SK-N-SH treated with all-trans-retinoic acid at 6 μM for 48 hours (cell line): ENCODE measurements at regions not wholly inside any gene's neighbourhood (a gene's known extent, or its start where the extent isn't known, plus 50 kb on each side); places are given as distances from the start of the nearest gene placed in this dataset.

Experiments
- ATAC-seq: fragments of 200-7000 bp; cut with Tn5 transposase; 3 replicates; pipeline ENCODE4 v1.9.1; 2020; ENCODE audit warnings: mild to moderate bottlenecking, moderate library complexity
- BACH2 ChIP-seq: fragments of 250-450 bp; sonication (Bioruptor Pico); IDR thresholded peaks from 2 replicates; pipeline ENCODE4 v1.9.0; 2021; ENCODE audit warnings: mild to moderate bottlenecking, borderline replicate concordance
- CSDC2 ChIP-seq: fragments of 250-450 bp; sonication (Bioruptor Pico); IDR thresholded peaks from 2 replicates; pipeline ENCODE4 v1.5.0; 2020; ENCODE audit warnings: mild to moderate bottlenecking, moderate library complexity
- CSRNP3 ChIP-seq: fragments of 250-450 bp; sonication (Bioruptor Pico); IDR thresholded peaks from 2 replicates; pipeline ENCODE4 v1.5.1; 2021; ENCODE audit warnings: mild to moderate bottlenecking, moderate library complexity
- ESRRG ChIP-seq: fragments of 250-450 bp; sonication (Bioruptor Pico); IDR thresholded peaks from 2 replicates; pipeline ENCODE4 v1.6.1; 2021; ENCODE audit warnings: mild to moderate bottlenecking
- GLIS3 ChIP-seq: fragments of 250-450 bp; sonication (Bioruptor Pico); IDR thresholded peaks from 2 replicates; pipeline ENCODE4 v1.5.0; 2020; ENCODE audit warnings: mild to moderate bottlenecking, moderate library complexity
- ISL1 ChIP-seq: fragments of 250-450 bp; sonication (Bioruptor Pico); IDR thresholded peaks from 2 replicates; pipeline ENCODE4 v2.1.2; 2022; ENCODE audit warnings: mild to moderate bottlenecking, moderate library complexity
- OSR1 ChIP-seq: fragments of 250-450 bp; sonication (Bioruptor Pico); IDR thresholded peaks from 2 replicates; pipeline ENCODE4 v1.8.0; 2022; ENCODE audit warnings: moderate library complexity, mild to moderate bottlenecking, inconsistent platforms
- POU6F1 ChIP-seq: fragments of 250-450 bp; sonication (Bioruptor Pico); IDR thresholded peaks from 2 replicates; pipeline ENCODE4 v1.8.0; 2021; ENCODE audit warnings: low read depth, mild to moderate bottlenecking, moderate library complexity, borderline replicate concordance
- PPARA ChIP-seq: fragments of 250-450 bp; sonication (Bioruptor Pico); IDR thresholded peaks from 2 replicates; pipeline ENCODE4 v1.5.0; 2020; ENCODE audit warnings: mild to moderate bottlenecking, borderline replicate concordance
- RARB ChIP-seq: fragments of 250-450 bp; sonication (Bioruptor Pico); IDR thresholded peaks from 2 replicates; pipeline ENCODE4 v1.8.0; 2021; ENCODE audit warnings: mild to moderate bottlenecking, moderate library complexity
- SNAI2 ChIP-seq: fragments of 250-450 bp; sonication (Bioruptor Pico); IDR thresholded peaks from 2 replicates; pipeline ENCODE4 v1.5.0; 2020; ENCODE audit warnings: mild to moderate bottlenecking, moderate library complexity
- TCF4 ChIP-seq: fragments of 250-450 bp; sonication (Bioruptor Pico); IDR thresholded peaks from 2 replicates; pipeline ENCODE4 v1.8.0; 2021; ENCODE audit warnings: mild to moderate bottlenecking, moderate library complexity, borderline replicate concordance
- TOX ChIP-seq: fragments of 250-450 bp; sonication (Bioruptor Pico); IDR thresholded peaks from 2 replicates; pipeline ENCODE4 v1.8.0; 2021; ENCODE audit warnings: mild to moderate bottlenecking, moderate library complexity, borderline replicate concordance
- ZC3H10 ChIP-seq: fragments of 250-450 bp; sonication (Bioruptor Pico); IDR thresholded peaks from 2 replicates; pipeline ENCODE4 v1.5.1; 2021; ENCODE audit warnings: mild to moderate bottlenecking, moderate library complexity
- ZFP3 ChIP-seq: fragments of 250-450 bp; sonication (Bioruptor Pico); IDR thresholded peaks from 2 replicates; pipeline ENCODE4 v1.5.0; 2020; ENCODE audit warnings: mild to moderate bottlenecking, moderate library complexity
- ZFP30 ChIP-seq: fragments of 450-650 bp; formaldehyde crosslinking; IDR thresholded peaks from 2 replicates; pipeline ENCODE4 v1.5.0; 2022; ENCODE audit warnings: mild to moderate bottlenecking, moderate library complexity
- ZNF565 ChIP-seq: fragments of 450-650 bp; formaldehyde crosslinking; conservative IDR thresholded peaks from 2 replicates; pipeline ENCODE4 v1.5.0; 2020; ENCODE audit warnings: low read depth, mild to moderate bottlenecking, moderate library complexity
- ZNF70 ChIP-seq: fragments of 450-650 bp; formaldehyde crosslinking; IDR thresholded peaks from 2 replicates; pipeline ENCODE4 v1.5.0; 2020; ENCODE audit warnings: mild to moderate bottlenecking, moderate library complexity
- ZNF8 ChIP-seq: fragments of 450-650 bp; formaldehyde crosslinking; IDR thresholded peaks from 2 replicates; pipeline ENCODE4 v1.5.0; 2020; ENCODE audit warnings: mild to moderate bottlenecking, moderate library complexity
- TF ChIP-seq, protein P1 (sequence below): fragments of 250-450 bp; sonication (Bioruptor Pico); IDR thresholded peaks from 2 replicates; pipeline ENCODE4 v1.5.0; 2020; ENCODE audit warnings: mild to moderate bottlenecking, moderate library complexity
- TF ChIP-seq, protein P2 (sequence below): fragments of 250-450 bp; sonication (Bioruptor Pico); IDR thresholded peaks from 2 replicates; pipeline ENCODE4 v1.8.0; 2020; ENCODE audit warnings: mild to moderate bottlenecking, moderate library complexity, borderline replicate concordance

DNA sequence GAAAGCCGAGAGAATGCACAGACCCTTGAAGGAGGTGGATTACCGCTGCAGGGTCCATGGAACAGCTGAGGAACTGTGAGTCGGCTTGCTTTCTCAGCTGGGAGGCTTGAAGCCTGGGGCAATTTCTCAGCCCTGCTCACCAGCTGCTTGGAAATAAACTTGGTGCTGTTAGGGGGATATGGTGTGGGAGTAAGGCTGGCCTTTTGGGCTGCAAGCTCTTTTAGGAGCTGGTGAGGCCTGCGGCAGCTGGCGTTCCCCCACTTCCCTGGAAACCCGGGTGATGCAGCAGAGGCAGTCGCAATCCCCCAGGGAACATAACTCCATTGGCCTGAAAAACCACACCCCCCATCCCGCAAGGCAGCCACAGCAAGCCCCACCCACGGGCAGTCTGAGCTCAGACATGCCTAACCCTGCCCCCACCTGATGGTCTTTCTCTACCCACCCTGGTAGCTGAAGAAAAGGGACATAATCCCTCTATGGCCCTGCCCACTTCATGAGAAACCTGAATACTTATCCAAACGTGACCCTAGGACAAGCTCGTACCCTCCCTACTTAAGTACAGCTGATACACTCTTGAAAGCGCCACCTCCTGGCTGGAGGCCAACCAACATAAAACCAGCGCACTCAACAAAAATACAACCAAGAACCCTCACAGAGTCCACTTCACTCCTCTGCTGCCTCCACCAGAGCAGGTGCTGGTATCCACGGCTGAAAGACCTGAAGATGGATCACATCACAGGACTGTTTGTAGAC, 1995.8 kb downstream of the NCAM2 start:
- no peak for ATAC-seq

DNA sequence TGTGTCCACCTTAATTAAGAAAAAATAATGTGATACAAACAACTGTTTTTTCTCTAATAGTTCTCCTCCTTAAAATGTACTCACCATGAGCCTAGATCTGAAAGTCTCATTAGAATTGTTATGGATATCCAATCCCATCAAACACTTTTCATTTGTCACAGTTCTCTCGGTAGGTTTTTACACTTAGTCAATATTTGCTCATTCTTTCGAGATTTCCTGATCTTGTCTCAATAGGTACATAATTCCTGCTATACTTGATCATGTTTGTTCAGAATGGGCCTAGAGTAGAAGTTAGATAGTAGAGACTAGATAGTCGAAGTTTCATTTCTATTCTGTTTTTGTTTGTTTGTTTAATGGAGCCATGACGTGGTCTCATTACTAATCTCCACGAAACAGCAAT, 2005.7 kb downstream of the NCAM2 start:
- ATAC-seq: no peak
- no peak for TF ChIP-seq ZFP30 (CRISPR knock-in tag)
- no peak for TF ChIP-seq CSRNP3 (CRISPR knock-in tag)
- TF ChIP-seq BACH2: no peak
- TF ChIP-seq ZNF8 (CRISPR knock-in tag): no peak
- no peak for TF ChIP-seq ISL1 (CRISPR knock-in tag)
- TF ChIP-seq POU6F1 (CRISPR knock-in tag): no peak
- TF ChIP-seq SNAI2: no peak
- no peak for TF ChIP-seq GLIS3 (CRISPR knock-in tag)

More for the DNA sequence above, 1995.8 kb downstream of the NCAM2 start:
- TF ChIP-seq, protein P1, sequence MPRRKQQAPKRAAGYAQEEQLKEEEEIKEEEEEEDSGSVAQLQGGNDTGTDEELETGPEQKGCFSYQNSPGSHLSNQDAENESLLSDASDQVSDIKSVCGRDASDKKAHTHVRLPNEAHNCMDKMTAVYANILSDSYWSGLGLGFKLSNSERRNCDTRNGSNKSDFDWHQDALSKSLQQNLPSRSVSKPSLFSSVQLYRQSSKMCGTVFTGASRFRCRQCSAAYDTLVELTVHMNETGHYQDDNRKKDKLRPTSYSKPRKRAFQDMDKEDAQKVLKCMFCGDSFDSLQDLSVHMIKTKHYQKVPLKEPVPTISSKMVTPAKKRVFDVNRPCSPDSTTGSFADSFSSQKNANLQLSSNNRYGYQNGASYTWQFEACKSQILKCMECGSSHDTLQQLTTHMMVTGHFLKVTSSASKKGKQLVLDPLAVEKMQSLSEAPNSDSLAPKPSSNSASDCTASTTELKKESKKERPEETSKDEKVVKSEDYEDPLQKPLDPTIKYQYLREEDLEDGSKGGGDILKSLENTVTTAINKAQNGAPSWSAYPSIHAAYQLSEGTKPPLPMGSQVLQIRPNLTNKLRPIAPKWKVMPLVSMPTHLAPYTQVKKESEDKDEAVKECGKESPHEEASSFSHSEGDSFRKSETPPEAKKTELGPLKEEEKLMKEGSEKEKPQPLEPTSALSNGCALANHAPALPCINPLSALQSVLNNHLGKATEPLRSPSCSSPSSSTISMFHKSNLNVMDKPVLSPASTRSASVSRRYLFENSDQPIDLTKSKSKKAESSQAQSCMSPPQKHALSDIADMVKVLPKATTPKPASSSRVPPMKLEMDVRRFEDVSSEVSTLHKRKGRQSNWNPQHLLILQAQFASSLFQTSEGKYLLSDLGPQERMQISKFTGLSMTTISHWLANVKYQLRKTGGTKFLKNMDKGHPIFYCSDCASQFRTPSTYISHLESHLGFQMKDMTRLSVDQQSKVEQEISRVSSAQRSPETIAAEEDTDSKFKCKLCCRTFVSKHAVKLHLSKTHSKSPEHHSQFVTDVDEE: no peak
- no peak for TF ChIP-seq RARB (CRISPR knock-in tag)
- no peak for TF ChIP-seq OSR1 (CRISPR knock-in tag)
- TF ChIP-seq BACH2: no peak
- TF ChIP-seq, protein P2, sequence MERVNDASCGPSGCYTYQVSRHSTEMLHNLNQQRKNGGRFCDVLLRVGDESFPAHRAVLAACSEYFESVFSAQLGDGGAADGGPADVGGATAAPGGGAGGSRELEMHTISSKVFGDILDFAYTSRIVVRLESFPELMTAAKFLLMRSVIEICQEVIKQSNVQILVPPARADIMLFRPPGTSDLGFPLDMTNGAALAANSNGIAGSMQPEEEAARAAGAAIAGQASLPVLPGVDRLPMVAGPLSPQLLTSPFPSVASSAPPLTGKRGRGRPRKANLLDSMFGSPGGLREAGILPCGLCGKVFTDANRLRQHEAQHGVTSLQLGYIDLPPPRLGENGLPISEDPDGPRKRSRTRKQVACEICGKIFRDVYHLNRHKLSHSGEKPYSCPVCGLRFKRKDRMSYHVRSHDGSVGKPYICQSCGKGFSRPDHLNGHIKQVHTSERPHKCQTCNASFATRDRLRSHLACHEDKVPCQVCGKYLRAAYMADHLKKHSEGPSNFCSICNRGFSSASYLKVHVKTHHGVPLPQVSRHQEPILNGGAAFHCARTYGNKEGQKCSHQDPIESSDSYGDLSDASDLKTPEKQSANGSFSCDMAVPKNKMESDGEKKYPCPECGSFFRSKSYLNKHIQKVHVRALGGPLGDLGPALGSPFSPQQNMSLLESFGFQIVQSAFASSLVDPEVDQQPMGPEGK (CRISPR knock-in tag): no peak
- no peak for TF ChIP-seq TCF4 (CRISPR knock-in tag)
- TF ChIP-seq ESRRG: no peak
- TF ChIP-seq ZNF565 (CRISPR knock-in tag): no peak
- TF ChIP-seq ZFP3 (CRISPR knock-in tag): no peak
- no peak for TF ChIP-seq TOX (CRISPR knock-in tag)
- no peak for TF ChIP-seq CSDC2 (CRISPR knock-in tag)
- TF ChIP-seq ISL1 (CRISPR knock-in tag): no peak
- no peak for TF ChIP-seq POU6F1 (CRISPR knock-in tag)
- no peak for TF ChIP-seq PPARA (CRISPR knock-in tag)
- no peak for TF ChIP-seq ZC3H10 (CRISPR knock-in tag)
- TF ChIP-seq ZNF8 (CRISPR knock-in tag): no peak
- no peak for TF ChIP-seq ZNF70
- TF ChIP-seq SNAI2: no peak

GRCh38 chr21:23008601-23009202, 2010.5 kb downstream of the NCAM2 start:
- TF ChIP-seq TCF4 (CRISPR knock-in tag): peak; percentile 46; the same call in 1 of the 2 replicates
- TF ChIP-seq, protein P1: no peak
- peak; percentile 32; the same call in 2 of the 3 replicates for ATAC-seq
